GM20431 (cell line): ENCODE measurements at regions not wholly inside any gene's neighbourhood (a gene's known extent, or its start where the extent isn't known, plus 50 kb on each side); places are given as distances from the start of the nearest gene placed in this dataset.
"Not testable (repeated sequence)": the region's sequence is repeated elsewhere in the genome, so short reads cannot be mapped to it uniquely, and the experiment has no call there.

Source experiments
- in situ Hi-C: fragments of 300-500 bp; cut with MseI, MboI; formaldehyde crosslinking; loops from one replicate; pipeline ENCODE4 v1.15.0; 2020; ENCODE audit warnings: low sequenced_read_pairs; ENCODE audit not compliant: unreplicated experiment

GRCh38 chr5:102068870-102069269, 227.2 kb downstream of the SLCO4C1 start:
- in situ Hi-C loops: no loop called here

- in situ Hi-C loops: no loop called here
These were observed 246.6 kb downstream of the SLCO4C1 start for GRCh38 chr5:102049517-102049916.

GRCh38 chr5:102048940-102049339, 247.1 kb downstream of the SLCO4C1 start:
- in situ Hi-C loops: no loop called here

- in situ Hi-C loops: not testable (repeated sequence)
These were observed 249.0 kb downstream of the SLCO4C1 start for GRCh38 chr5:102047073-102047472.

- in situ Hi-C loops: no loop called here
These were observed 255.8 kb downstream of the SLCO4C1 start for GRCh38 chr5:102040326-102040725.

- in situ Hi-C loops: no loop called here
These were observed 259.2 kb downstream of the SLCO4C1 start for GRCh38 chr5:102036927-102037326.

- in situ Hi-C loops: no loop called here
These were observed 264.4 kb downstream of the SLCO4C1 start for GRCh38 chr5:102031711-102032110.

GRCh38 chr5:102018690-102019089, 277.4 kb downstream of the SLCO4C1 start:
- in situ Hi-C loops: no loop called here

- in situ Hi-C loops: no loop called here
These were observed 277.8 kb downstream of the SLCO4C1 start for GRCh38 chr5:102018279-102018678.

GRCh38 chr5:102014371-102014770, 281.7 kb downstream of the SLCO4C1 start:
- in situ Hi-C loops: no loop called here

- in situ Hi-C loops: no loop called here
These were observed 285.4 kb downstream of the SLCO4C1 start for GRCh38 chr5:102010644-102011043.

GRCh38 chr5:101997235-101997634, 298.8 kb downstream of the SLCO4C1 start:
- in situ Hi-C loops: no loop called here

- in situ Hi-C loops: no loop called here
These were observed 300.5 kb downstream of the SLCO4C1 start for GRCh38 chr5:101995585-101995984.

GRCh38 chr5:101991486-101991885, 304.6 kb downstream of the SLCO4C1 start:
- in situ Hi-C loops: no loop called here

- in situ Hi-C loops: no loop called here
These were observed 306.4 kb downstream of the SLCO4C1 start for GRCh38 chr5:101989659-101990058.

- in situ Hi-C loops: no loop called here
These were observed 318.2 kb downstream of the SLCO4C1 start for GRCh38 chr5:101977729-101978345.

- in situ Hi-C loops: no loop called here
These were observed 319.2 kb downstream of the SLCO4C1 start for GRCh38 chr5:101976933-101977332.

- in situ Hi-C loops: no loop called here
These were observed 326.3 kb downstream of the SLCO4C1 start for GRCh38 chr5:101969742-101970141.

- in situ Hi-C loops: no loop called here
These were observed 329.6 kb downstream of the SLCO4C1 start for GRCh38 chr5:101966476-101966875.

- in situ Hi-C loops: no loop called here
These were observed 340.2 kb downstream of the SLCO4C1 start for GRCh38 chr5:101955891-101956290.

- in situ Hi-C loops: no loop called here
These were observed 346.1 kb downstream of the SLCO4C1 start for GRCh38 chr5:101950019-101950418.

- in situ Hi-C loops: no loop called here
These were observed 347.5 kb downstream of the SLCO4C1 start for GRCh38 chr5:101948615-101949014.
